ENCODE measurements at regions not wholly inside any gene's neighbourhood (a gene's known extent, or its start where the extent isn't known, plus 50 kb on each side); places are given as distances from the start of the nearest gene placed in this dataset.
"Not testable (repeated sequence)": the region's sequence is repeated elsewhere in the genome, so short reads cannot be mapped to it uniquely, and the experiment has no call there.

- not testable (repeated sequence) for H3K4me1 ChIP-seq (ENCODE audit: control extremely low read depth in 1 of 4, control insufficient read depth in 4 of 4, insufficient read depth in 4 of 4, low read length in 3 of 4); H3K36me3 ChIP-seq (ENCODE audit: control insufficient read depth in 4 of 4, insufficient read depth in 4 of 4, low read length in 3 of 4); H3K27me3 ChIP-seq (replicated peaks in 2 of 5; ENCODE audit: control insufficient read depth in 4 of 5, insufficient read depth in 5 of 5, low read length in 4 of 5); DNase-seq; H3K4me3 ChIP-seq (ENCODE audit: control insufficient read depth in 1 of 7, extremely low read depth in 1 of 7, insufficient read depth in 4 of 7, low read depth in 2 of 7, low read length in 6 of 7); H3K27ac ChIP-seq (ENCODE audit: insufficient read depth in 1 of 2, low read depth in 1 of 2, low read length in 2 of 2, poor library complexity in 1 of 2, severe bottlenecking in 2 of 2); H3K9me3 ChIP-seq (ENCODE audit: control extremely low read depth in 1 of 5, control insufficient read depth in 4 of 5, insufficient read depth in 2 of 5, low read depth in 1 of 5, low read length in 4 of 5)
- CTCF ChIA-PET = interaction anchor here (1.8 kb wide), 1 partner anchor 11 kb away, joined by 4 read pairs; no protein-coding TSS in a partner anchor
- POLR2A ChIA-PET = interaction anchor here (0.7 kb wide), 1 partner anchor 759 kb away, joined by 4 read pairs; no protein-coding TSS in a partner anchor
- WGBS (ENCODE audit: insufficient coverage) = 100% methylated on average over 8 of the region's 14 CpGs
These were observed 138.6 kb downstream of the SOX4 start for GRCh38 chr6:21732032-21732730.

GRCh38 chr6:21732731-21733130 lies 139.2 kb downstream of the SOX4 start:
- CTCF ChIA-PET = interaction anchor here (1.8 kb wide), 1 partner anchor 12 kb away, joined by 4 read pairs; no protein-coding TSS in a partner anchor
- POLR2A ChIA-PET = no interaction called here
- H3K27ac ChIP-seq (ENCODE audit: insufficient read depth in 1 of 2, low read depth in 1 of 2, low read length in 2 of 2, poor library complexity in 1 of 2, severe bottlenecking in 2 of 2) = no peak overlapping the region

GRCh38 chr6:21733311-21733710 lies 139.8 kb downstream of the SOX4 start:
- no peak for DNase-seq
- Histone ChIP-seq H3K4me1 (ENCODE audit: control extremely low read depth in 1 of 4, control insufficient read depth in 4 of 4, insufficient read depth in 4 of 4, low read length in 3 of 4) (no peaks in the 10 kb centered on the region), H3K36me3 (ENCODE audit: control insufficient read depth in 4 of 4, insufficient read depth in 4 of 4, low read length in 3 of 4) (peaks cover 0 to 3% (median 0%) of the 10 kb centered on the region in 4 experiments), H3K27me3 (replicated peaks in 2 of 5; ENCODE audit: control insufficient read depth in 4 of 5, insufficient read depth in 5 of 5, low read length in 4 of 5) (no peaks in the 10 kb centered on the region), H3K9me3 (ENCODE audit: control extremely low read depth in 1 of 5, control insufficient read depth in 4 of 5, insufficient read depth in 2 of 5, low read depth in 1 of 5, low read length in 4 of 5) (no peaks in the 10 kb centered on the region), H3K27ac (ENCODE audit: insufficient read depth in 1 of 2, low read depth in 1 of 2, low read length in 2 of 2, poor library complexity in 1 of 2, severe bottlenecking in 2 of 2) (no peak overlapping the region), H3K4me3 (ENCODE audit: control insufficient read depth in 1 of 7, extremely low read depth in 1 of 7, insufficient read depth in 4 of 7, low read depth in 2 of 7, low read length in 6 of 7) (no peak overlapping the region)
- ChIA-PET CTCF (interaction anchor here (1.8 kb wide), 1 partner anchor 12 kb away, joined by 4 read pairs; no protein-coding TSS in a partner anchor), POLR2A (no interaction called here)
- no CpG with 5 or more reads among the region's 1 CpG for WGBS (ENCODE audit: insufficient coverage)

More at GRCh38 chr6:21732731-21733130, 139.2 kb downstream of the SOX4 start:
- no CpG with 5 or more reads among the region's 2 CpGs for WGBS (ENCODE audit: insufficient coverage)
- H3K4me3 ChIP-seq (ENCODE audit: control insufficient read depth in 1 of 7, extremely low read depth in 1 of 7, insufficient read depth in 4 of 7, low read depth in 2 of 7, low read length in 6 of 7) = no peak overlapping the region
- no peaks in the 10 kb centered on the region for H3K27me3 ChIP-seq (replicated peaks in 2 of 5; ENCODE audit: control insufficient read depth in 4 of 5, insufficient read depth in 5 of 5, low read length in 4 of 5)
- H3K4me1 ChIP-seq (ENCODE audit: control extremely low read depth in 1 of 4, control insufficient read depth in 4 of 4, insufficient read depth in 4 of 4, low read length in 3 of 4) = no peaks in the 10 kb centered on the region
- no peaks in the 10 kb centered on the region for H3K9me3 ChIP-seq (ENCODE audit: control extremely low read depth in 1 of 5, control insufficient read depth in 4 of 5, insufficient read depth in 2 of 5, low read depth in 1 of 5, low read length in 4 of 5)
- no peak for DNase-seq
- H3K36me3 ChIP-seq (ENCODE audit: control insufficient read depth in 4 of 4, insufficient read depth in 4 of 4, low read length in 3 of 4) = peaks cover 0 to 3% (median 0%) of the 10 kb centered on the region in 4 experiments

DNA sequence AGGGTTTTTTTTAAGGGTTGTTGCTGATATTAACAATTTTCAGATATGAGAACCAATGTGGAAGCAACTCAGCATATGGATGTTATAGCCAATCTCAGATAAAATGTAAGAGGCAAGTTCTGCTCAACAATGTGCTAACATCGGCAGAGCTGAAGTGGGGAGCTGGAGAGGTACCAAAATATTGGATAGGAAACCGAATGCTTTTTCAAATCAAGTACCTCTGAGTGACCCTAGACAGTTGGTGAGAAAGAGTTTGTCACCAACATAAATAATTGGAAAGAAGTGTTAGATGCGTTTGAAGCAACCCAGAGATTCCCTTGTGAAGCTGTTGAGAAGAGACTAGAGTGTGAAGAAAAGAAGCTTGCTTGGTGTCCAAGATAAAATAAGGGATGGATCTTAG lies 140.7 kb downstream of the SOX4 start:
- ChIA-PET CTCF (interaction anchor here (1.2 kb wide), 1 partner anchor 13 kb away, joined by 3 read pairs; no protein-coding TSS in a partner anchor), POLR2A (no interaction called here)
- Histone ChIP-seq H3K27me3 (replicated peaks in 2 of 5; ENCODE audit: control insufficient read depth in 4 of 5, insufficient read depth in 5 of 5, low read length in 4 of 5) (no peaks in the 10 kb centered on the region), H3K4me3 (ENCODE audit: control insufficient read depth in 1 of 7, extremely low read depth in 1 of 7, insufficient read depth in 4 of 7, low read depth in 2 of 7, low read length in 6 of 7) (no peak overlapping the region), H3K9me3 (ENCODE audit: control extremely low read depth in 1 of 5, control insufficient read depth in 4 of 5, insufficient read depth in 2 of 5, low read depth in 1 of 5, low read length in 4 of 5) (no peaks in the 10 kb centered on the region), H3K4me1 (ENCODE audit: control extremely low read depth in 1 of 4, control insufficient read depth in 4 of 4, insufficient read depth in 4 of 4, low read length in 3 of 4) (no peaks in the 10 kb centered on the region), H3K36me3 (ENCODE audit: control insufficient read depth in 4 of 4, insufficient read depth in 4 of 4, low read length in 3 of 4) (peaks cover 0 to 3% (median 0%) of the 10 kb centered on the region in 4 experiments), H3K27ac (ENCODE audit: insufficient read depth in 1 of 2, low read depth in 1 of 2, low read length in 2 of 2, poor library complexity in 1 of 2, severe bottlenecking in 2 of 2) (no peak overlapping the region)
- DNase-seq = no peak
- 100% methylated on average over 2 of the region's 3 CpGs for WGBS (ENCODE audit: insufficient coverage)

DNA sequence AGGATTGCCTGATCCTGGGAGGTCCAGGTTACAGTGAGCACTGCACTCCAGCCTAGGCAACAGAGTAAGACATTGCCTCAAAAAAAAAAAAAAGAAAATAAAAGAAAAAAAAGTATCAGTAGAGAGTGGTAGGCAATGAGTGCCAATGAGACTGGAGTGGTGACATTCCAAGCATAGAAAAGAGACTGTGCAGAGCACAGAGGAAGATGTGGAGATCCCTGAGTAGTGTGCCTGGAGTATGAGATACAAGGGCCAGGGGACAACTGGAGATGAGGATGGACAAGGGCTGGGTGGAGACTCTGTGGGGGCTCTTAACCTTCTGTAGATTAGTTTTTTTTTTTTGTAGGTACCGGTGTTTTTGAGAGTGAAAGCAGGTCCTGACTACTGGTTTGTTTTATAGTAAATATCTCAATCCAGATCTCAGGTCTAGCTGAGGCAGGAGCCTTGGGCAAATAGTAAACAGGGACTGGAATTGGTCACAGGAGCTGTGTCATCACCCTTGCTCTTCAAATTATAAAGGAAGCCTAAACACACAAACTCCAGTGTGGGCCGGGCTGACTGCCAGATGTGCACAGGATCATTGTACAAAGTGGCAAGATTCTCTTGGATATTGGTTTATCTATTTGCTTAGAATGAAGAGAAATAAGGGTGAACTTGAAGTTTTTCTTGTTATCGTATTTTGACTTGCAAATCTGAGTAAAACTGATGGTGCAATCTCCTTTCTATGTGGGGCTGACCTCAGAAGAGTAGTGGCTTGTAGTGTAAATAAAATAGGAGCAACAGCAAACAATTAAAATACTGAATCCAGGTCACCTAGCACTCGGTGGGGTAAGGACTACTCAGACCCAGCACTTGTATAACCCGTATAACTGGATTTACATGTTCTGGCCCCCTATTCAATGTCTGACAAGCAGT lies 144.9 kb downstream of the SOX4 start:
- WGBS (ENCODE audit: insufficient coverage) = 79% methylated on average over 2 of the region's 5 CpGs
- H3K27me3 ChIP-seq (replicated peaks in 2 of 5; ENCODE audit: control insufficient read depth in 4 of 5, insufficient read depth in 5 of 5, low read length in 4 of 5) = no peaks in the 10 kb centered on the region
- no peak overlapping the region for H3K27ac ChIP-seq (ENCODE audit: insufficient read depth in 1 of 2, low read depth in 1 of 2, low read length in 2 of 2, poor library complexity in 1 of 2, severe bottlenecking in 2 of 2)
- peaks cover 0 to 14% (median 1%) of the 10 kb centered on the region in 4 experiments for H3K4me1 ChIP-seq (ENCODE audit: control extremely low read depth in 1 of 4, control insufficient read depth in 4 of 4, insufficient read depth in 4 of 4, low read length in 3 of 4)
- ChIA-PET CTCF (no interaction called here), POLR2A (no interaction called here)
- no peaks in the 10 kb centered on the region for H3K9me3 ChIP-seq (ENCODE audit: control extremely low read depth in 1 of 5, control insufficient read depth in 4 of 5, insufficient read depth in 2 of 5, low read depth in 1 of 5, low read length in 4 of 5)
- no peaks in the 10 kb centered on the region for H3K36me3 ChIP-seq (ENCODE audit: control insufficient read depth in 4 of 4, insufficient read depth in 4 of 4, low read length in 3 of 4)
- H3K4me3 ChIP-seq (ENCODE audit: control insufficient read depth in 1 of 7, extremely low read depth in 1 of 7, insufficient read depth in 4 of 7, low read depth in 2 of 7, low read length in 6 of 7) = no peak overlapping the region
- DNase-seq = no peak

DNA sequence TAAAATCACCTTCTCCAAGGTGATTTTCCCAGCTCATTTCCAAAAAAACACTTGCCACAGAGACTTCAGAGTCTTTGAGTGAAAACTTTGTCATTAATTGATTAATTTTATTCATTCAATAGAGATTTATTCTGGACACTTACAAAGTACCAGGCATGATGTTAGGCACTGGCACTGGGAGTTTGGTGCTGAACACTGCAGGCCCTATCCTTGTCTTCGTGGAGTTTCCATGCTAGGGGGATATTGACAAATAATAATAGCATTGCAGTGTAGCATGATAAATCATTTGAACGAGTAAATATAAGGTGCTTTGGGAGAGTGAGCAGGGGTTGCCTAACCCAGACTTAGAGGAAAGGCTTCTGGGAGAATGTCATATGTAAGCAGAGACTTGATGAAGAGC lies 145.7 kb downstream of the SOX4 start:
- DNase-seq = no peak
- Histone ChIP-seq H3K9me3 (ENCODE audit: control extremely low read depth in 1 of 5, control insufficient read depth in 4 of 5, insufficient read depth in 2 of 5, low read depth in 1 of 5, low read length in 4 of 5) (no peaks in the 10 kb centered on the region), H3K4me3 (ENCODE audit: control insufficient read depth in 1 of 7, extremely low read depth in 1 of 7, insufficient read depth in 4 of 7, low read depth in 2 of 7, low read length in 6 of 7) (no peak overlapping the region), H3K27me3 (replicated peaks in 2 of 5; ENCODE audit: control insufficient read depth in 4 of 5, insufficient read depth in 5 of 5, low read length in 4 of 5) (no peaks in the 10 kb centered on the region), H3K36me3 (ENCODE audit: control insufficient read depth in 4 of 4, insufficient read depth in 4 of 4, low read length in 3 of 4) (no peaks in the 10 kb centered on the region), H3K4me1 (ENCODE audit: control extremely low read depth in 1 of 4, control insufficient read depth in 4 of 4, insufficient read depth in 4 of 4, low read length in 3 of 4) (peaks cover 0 to 14% (median 1%) of the 10 kb centered on the region in 4 experiments), H3K27ac (ENCODE audit: insufficient read depth in 1 of 2, low read depth in 1 of 2, low read length in 2 of 2, poor library complexity in 1 of 2, severe bottlenecking in 2 of 2) (no peak overlapping the region)
- 100% methylated on average over 1 of the region's 2 CpGs for WGBS (ENCODE audit: insufficient coverage)
- ChIA-PET POLR2A (no interaction called here), CTCF (interaction anchor here (1.0 kb wide), 1 partner anchor 64 kb away, joined by 3 read pairs; no protein-coding TSS in a partner anchor)
